IMR-90 (cell line): ENCODE measurements at regions not wholly inside any gene's neighbourhood (a gene's known extent, or its start where the extent isn't known, plus 50 kb on each side); places are given as distances from the start of the nearest gene placed in this dataset.

Experiments used
- ATAC-seq: fragments of 200-7000 bp; cut with Tn5 transposase; 2 replicates; pipeline ENCODE4 v1.9.1; 2020; ENCODE audit warnings: low read depth, mild to moderate bottlenecking, moderate library complexity
- BruUV-seq: library from RNA; stranded (reverse); fragments of 400-500 nt; replicated peaks from 2 replicates; lab custom pipeline; 2021; lab: Mats Ljungman, UMichigan
- CTCF ChIA-PET: fragments of 300-600 bp; formaldehyde crosslinking; extraction: SDS; loops from one replicate; lab custom pipeline; 2021; ENCODE audit warnings: antibody characterized with exemption; lab: Yijun Ruan, JAX
- POLR2A ChIA-PET: fragments of 300-600 bp; sonication (Branson Sonifier 250); formaldehyde crosslinking; loops from one replicate; lab custom pipeline; 2022; ENCODE audit warnings: antibody characterized with exemption; ENCODE audit not compliant: unreplicated experiment; lab: Charles Lee
- DNase-seq: peaks from one replicate; pipeline ENCODE4 v3.0.0; 2013
- H2AFZ ChIP-seq: replicated peaks from 2 replicates; pipeline ENCODE3; 2013; ENCODE audit warnings: low read length, mild to moderate bottlenecking; ENCODE audit not compliant: poor library complexity
- H2AK5ac ChIP-seq: 2 replicates; pipeline ENCODE4 v1.6.1; 2013; ENCODE audit warnings: low read depth, low read length, inconsistent platforms
- H2AK9ac ChIP-seq: replicated peaks from 2 replicates; pipeline ENCODE3; 2013; ENCODE audit warnings: mild to moderate bottlenecking, low read depth, low read length, moderate library complexity; ENCODE audit not compliant: poor library complexity
- H2BK120ac ChIP-seq: 2 replicates; pipeline ENCODE4 v1.6.1; 2013; ENCODE audit warnings: low read depth, low read length, inconsistent platforms
- H2BK15ac ChIP-seq: 3 replicates; pipeline ENCODE4 v1.6.1; 2013; ENCODE audit warnings: low read depth, low read length, inconsistent platforms
- H2BK20ac ChIP-seq: 2 replicates; pipeline ENCODE4 v1.6.1; 2013; ENCODE audit warnings: low read depth, mild to moderate bottlenecking, inconsistent platforms, low read length, moderate library complexity
- H2BK5ac ChIP-seq: 2 replicates; pipeline ENCODE4 v1.6.1; 2013; ENCODE audit warnings: mild to moderate bottlenecking, low read depth, low read length, inconsistent platforms; ENCODE audit not compliant: poor library complexity, severe bottlenecking
- H3K14ac ChIP-seq: replicated peaks from 2 replicates; pipeline ENCODE4 v1.6.1; 2013; ENCODE audit warnings: low read depth, low read length, inconsistent platforms
- H3K18ac ChIP-seq: 2 replicates; pipeline ENCODE4 v1.6.1; 2013; ENCODE audit warnings: low read depth, low read length, control low read depth
- H3K23ac ChIP-seq: 2 replicates; pipeline ENCODE4 v1.6.1; 2013; ENCODE audit warnings: low read depth, low read length, inconsistent platforms
- H3K27ac ChIP-seq: 2 replicates; pipeline ENCODE4 v1.5.1; 2013; ENCODE audit warnings: mild to moderate bottlenecking, control low read depth, low read length; ENCODE audit not compliant: insufficient read depth
- H3K27me3 ChIP-seq: 2 replicates; pipeline ENCODE4 v1.6.1; 2013; ENCODE audit warnings: low read length; ENCODE audit not compliant: control insufficient read depth, insufficient read depth
- H3K36me3 ChIP-seq: 2 replicates; pipeline ENCODE4 v1.6.1; 2013; ENCODE audit warnings: low read length, mixed read lengths; ENCODE audit not compliant: control insufficient read depth, insufficient read depth
- H3K4ac ChIP-seq: 2 replicates; pipeline ENCODE4 v1.6.1; 2013; ENCODE audit warnings: low read depth, low read length, inconsistent platforms
- H3K4me1 ChIP-seq: 2 replicates; pipeline ENCODE4 v1.6.1; 2013; ENCODE audit warnings: low read length, mixed read lengths; ENCODE audit not compliant: control insufficient read depth, insufficient read depth
- H3K4me2 ChIP-seq: 2 replicates; pipeline ENCODE4 v1.6.1; 2013; ENCODE audit warnings: low read depth, mild to moderate bottlenecking, control low read depth, low read length, moderate library complexity
- H3K4me3 ChIP-seq: 2 replicates; pipeline ENCODE4 v1.5.1; 2013; ENCODE audit warnings: low read depth, mild to moderate bottlenecking, control low read depth, low read length, moderate library complexity; ENCODE audit not compliant: insufficient read depth
- H3K56ac ChIP-seq: 2 replicates; pipeline ENCODE4 v1.6.1; 2013; ENCODE audit warnings: low read length, inconsistent platforms; ENCODE audit not compliant: insufficient read depth; ENCODE audit errors: extremely low read depth
- H3K79me1 ChIP-seq, 2 experiments: 2 replicates each; pipeline ENCODE4 v1.6.1; 2013; ENCODE audit warnings: low read length in 2 of 2, inconsistent platforms in 1 of 2, low read depth in 1 of 2
- H3K9ac ChIP-seq: 2 replicates; pipeline ENCODE4 v1.6.1; 2013; ENCODE audit warnings: low read depth, low read length, control low read depth
- H3K9me1 ChIP-seq: 2 replicates; pipeline ENCODE4 v1.6.1; 2013; ENCODE audit warnings: low read length, inconsistent platforms; ENCODE audit not compliant: insufficient read depth
- H3K9me3 ChIP-seq: 2 replicates; pipeline ENCODE4 v1.6.1; 2013; ENCODE audit warnings: low read length; ENCODE audit not compliant: control insufficient read depth, insufficient read depth
- H4K20me1 ChIP-seq: 2 replicates; pipeline ENCODE4 v1.6.1; 2013; ENCODE audit warnings: low read length, inconsistent platforms; ENCODE audit not compliant: insufficient read depth
- H4K5ac ChIP-seq: 2 replicates; pipeline ENCODE4 v1.6.1; 2013; ENCODE audit warnings: mild to moderate bottlenecking, low read depth, low read length, control low read depth
- H4K8ac ChIP-seq, 2 experiments: 2 replicates each; pipeline ENCODE4 v1.6.1; 2013; ENCODE audit warnings: low read depth in 2 of 2, low read length in 2 of 2, control low read depth in 1 of 2, inconsistent platforms in 1 of 2
- H4K91ac ChIP-seq: 2 replicates; pipeline ENCODE4 v1.6.1; 2013; ENCODE audit warnings: low read depth, low read length, inconsistent platforms; ENCODE audit not compliant: insufficient read depth
- BHLHE40 ChIP-seq: fragments of 150-350 bp; IDR thresholded peaks from 2 replicates; pipeline ENCODE4 v1.6.1; 2016; ENCODE audit warnings: mild to moderate bottlenecking, low read depth, low read length
- CEBPB ChIP-seq: IDR thresholded peaks from 2 replicates; pipeline ENCODE4 v1.6.1; 2012; ENCODE audit warnings: low read depth, low read length, improper control_type of control experiment
- CTCF ChIP-seq: conservative IDR thresholded peaks from 2 replicates; pipeline ENCODE4 v1.5.1; 2012; ENCODE audit warnings: mild to moderate bottlenecking, low read depth, low read length, improper control_type of control experiment
- MAFK ChIP-seq: IDR thresholded peaks from 2 replicates; pipeline ENCODE4 v1.6.1; 2012; ENCODE audit warnings: low read depth, low read length, improper control_type of control experiment
- MAZ ChIP-seq: IDR thresholded peaks from 2 replicates; pipeline ENCODE4 v1.6.1; 2012; ENCODE audit warnings: low read depth, mild to moderate bottlenecking, low read length, improper control_type of control experiment, moderate library complexity, borderline replicate concordance
- MXI1 ChIP-seq: IDR thresholded peaks from 2 replicates; pipeline ENCODE4 v1.6.1; 2012; ENCODE audit warnings: low read depth, mild to moderate bottlenecking, low read length, moderate library complexity, borderline replicate concordance
- RAD21 ChIP-seq: IDR thresholded peaks from 2 replicates; pipeline ENCODE4 v1.6.1; 2012; ENCODE audit warnings: low read length, improper control_type of control experiment
- SMC3 ChIP-seq: fragments of 150-350 bp; IDR thresholded peaks from 2 replicates; pipeline ENCODE4 v1.6.1; 2016; ENCODE audit warnings: low read depth, mild to moderate bottlenecking, antibody characterized with exemption, low read length, moderate library complexity
- WGBS, 2 experiments: methylation state at CpG; one replicate each; pipeline versions ENCODE4 v1.1.5 to v1.1.7; 2013; ENCODE audit warnings: missing lambda C conversion rate in 2 of 2; ENCODE audit not compliant: insufficient read length in 1 of 2; ENCODE audit errors: extremely low coverage in 2 of 2; 5-methylcytosine and 5-hydroxymethylcytosine counted together
- dilution Hi-C: fragments of 300-500 bp; cut with HindIII; formaldehyde crosslinking; loops from one replicate; pipeline ENCODE4 v1.14.3; 2018; ENCODE audit warnings: low sequenced_read_pairs; ENCODE audit not compliant: unreplicated experiment
- in situ Hi-C: fragments of 300-500 bp; cut with MboI; formaldehyde crosslinking; loops from 3 replicates; pipeline ENCODE4 v1.14.3; 2019; ENCODE audit warnings: low sequenced_read_pairs, inconsistent platforms, mixed read lengths
- intact Hi-C: fragments of 100-400 bp; cut with micrococcal nuclease; formaldehyde crosslinking; loops from 2 replicates; pipeline ENCODE4 v1.10.0; 2022
- TF ChIP-seq, protein P1 (sequence below): fragments of 150-350 bp; IDR thresholded peaks from 2 replicates; pipeline ENCODE4 v1.6.1; 2016; ENCODE audit warnings: low read depth, mild to moderate bottlenecking, low read length, moderate library complexity, borderline replicate concordance

- WGBS, 2 experiments = no CpG with 5 or more reads among the region's 3 CpGs
Measured at GRCh38 chr11:31939004-31939403, 127.9 kb upstream of the PAX6 start.

More at GRCh38 chr11:31939004-31939403, 127.9 kb upstream of the PAX6 start:
- no peaks in the 10 kb centered on the region for H4K20me1 ChIP-seq
- H2AK5ac ChIP-seq = no peak overlapping the region
- TF ChIP-seq MAZ (no peak), MXI1 (no peak), CTCF (no peak), SMC3 (no peak), BHLHE40 (no peak), CEBPB (no peak), RAD21 (no peak), MAFK (no peak)
- TF ChIP-seq, protein P1, sequence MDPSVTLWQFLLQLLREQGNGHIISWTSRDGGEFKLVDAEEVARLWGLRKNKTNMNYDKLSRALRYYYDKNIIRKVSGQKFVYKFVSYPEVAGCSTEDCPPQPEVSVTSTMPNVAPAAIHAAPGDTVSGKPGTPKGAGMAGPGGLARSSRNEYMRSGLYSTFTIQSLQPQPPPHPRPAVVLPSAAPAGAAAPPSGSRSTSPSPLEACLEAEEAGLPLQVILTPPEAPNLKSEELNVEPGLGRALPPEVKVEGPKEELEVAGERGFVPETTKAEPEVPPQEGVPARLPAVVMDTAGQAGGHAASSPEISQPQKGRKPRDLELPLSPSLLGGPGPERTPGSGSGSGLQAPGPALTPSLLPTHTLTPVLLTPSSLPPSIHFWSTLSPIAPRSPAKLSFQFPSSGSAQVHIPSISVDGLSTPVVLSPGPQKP = no peak
- no peak overlapping the region for H2BK120ac ChIP-seq
- CTCF ChIA-PET = no interaction called here
- no peaks in the 10 kb centered on the region for H3K4me1 ChIP-seq
- H2BK5ac ChIP-seq = no peak overlapping the region
- H2BK15ac ChIP-seq = no peak overlapping the region
- no peaks in the 10 kb centered on the region for H3K79me1 ChIP-seq
- H3K9me3 ChIP-seq = no peaks in the 10 kb centered on the region
- H2BK20ac ChIP-seq = no peak overlapping the region
- no TSS peak for BruUV-seq
- H3K18ac ChIP-seq = no peak overlapping the region
- ATAC-seq (no peak), DNase-seq (no peak)
- in situ Hi-C loops = no loop called here
- no peak overlapping the region for H3K4me2 ChIP-seq
- no peak overlapping the region for H3K4me3 ChIP-seq
- no peak overlapping the region for H2AFZ ChIP-seq
- POLR2A ChIA-PET = no interaction called here
- H3K27ac ChIP-seq = no peak overlapping the region
- H3K36me3 ChIP-seq = no peaks in the 10 kb centered on the region
- H3K56ac ChIP-seq = no peak overlapping the region
- H4K8ac ChIP-seq = no peak overlapping the region
- intact Hi-C loops = no loop called here
- no peak overlapping the region for H4K91ac ChIP-seq
- no peaks in the 10 kb centered on the region; the same call in 1 of the 2 replicates for H3K27me3 ChIP-seq
- H3K9ac ChIP-seq = no peak overlapping the region
- no peak overlapping the region for H4K5ac ChIP-seq
- dilution Hi-C loops = no loop called here
- no peak overlapping the region for H3K14ac ChIP-seq
- H3K9me1 ChIP-seq = no peaks in the 10 kb centered on the region
- no peak overlapping the region for H2AK9ac ChIP-seq
- no peak overlapping the region for H3K23ac ChIP-seq
- no peak overlapping the region for H3K4ac ChIP-seq
